ENCODE measurements at regions not wholly inside any gene's neighbourhood (a gene's known extent, or its start where the extent isn't known, plus 50 kb on each side); places are given as distances from the start of the nearest gene placed in this dataset.

DNA sequence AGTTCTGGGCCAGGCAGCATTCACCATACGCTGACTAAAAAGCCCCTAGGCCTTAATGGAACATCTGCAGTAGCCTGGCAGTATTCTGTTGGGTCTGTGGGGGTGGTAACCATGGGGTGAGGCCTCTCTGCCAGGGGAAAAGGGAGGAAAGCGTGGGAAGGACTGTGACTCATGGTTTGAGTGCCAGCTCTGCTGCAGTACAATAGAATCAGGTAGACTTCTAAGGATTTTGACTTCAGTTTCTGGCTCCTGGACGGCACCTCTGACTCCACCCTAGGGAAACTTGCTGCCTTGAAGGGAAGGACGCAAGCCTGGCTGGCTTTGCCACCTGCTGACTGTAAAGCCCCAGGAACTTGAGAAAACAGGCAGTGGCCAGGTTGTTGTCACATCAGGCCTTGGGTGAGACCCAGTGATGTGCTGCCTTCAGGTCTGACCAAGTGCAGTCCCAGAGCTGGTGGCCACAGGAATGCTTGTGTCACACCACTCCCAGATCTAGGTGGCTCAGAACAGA lies 148.6 kb downstream of the SUCNR1 start:
- H3K9me3 ChIP-seq (ENCODE audit: control insufficient read depth in 4 of 4, low read length in 3 of 4), result no peaks in the 10 kb centered on the region
- TF ChIP-seq, protein P1, sequence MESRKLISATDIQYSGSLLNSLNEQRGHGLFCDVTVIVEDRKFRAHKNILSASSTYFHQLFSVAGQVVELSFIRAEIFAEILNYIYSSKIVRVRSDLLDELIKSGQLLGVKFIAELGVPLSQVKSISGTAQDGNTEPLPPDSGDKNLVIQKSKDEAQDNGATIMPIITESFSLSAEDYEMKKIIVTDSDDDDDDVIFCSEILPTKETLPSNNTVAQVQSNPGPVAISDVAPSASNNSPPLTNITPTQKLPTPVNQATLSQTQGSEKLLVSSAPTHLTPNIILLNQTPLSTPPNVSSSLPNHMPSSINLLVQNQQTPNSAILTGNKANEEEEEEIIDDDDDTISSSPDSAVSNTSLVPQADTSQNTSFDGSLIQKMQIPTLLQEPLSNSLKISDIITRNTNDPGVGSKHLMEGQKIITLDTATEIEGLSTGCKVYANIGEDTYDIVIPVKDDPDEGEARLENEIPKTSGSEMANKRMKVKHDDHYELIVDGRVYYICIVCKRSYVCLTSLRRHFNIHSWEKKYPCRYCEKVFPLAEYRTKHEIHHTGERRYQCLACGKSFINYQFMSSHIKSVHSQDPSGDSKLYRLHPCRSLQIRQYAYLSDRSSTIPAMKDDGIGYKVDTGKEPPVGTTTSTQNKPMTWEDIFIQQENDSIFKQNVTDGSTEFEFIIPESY (IDR thresholded peaks at IDR 0.05), result no peak
- TF ChIP-seq FOXA1 (IDR thresholded peaks at IDR 0.05) (no peak), FOXA2 (IDR thresholded peaks at IDR 0.05) (no peak), TAF1 (conservative IDR thresholded peaks at IDR 0.05) (no peak), REST (IDR thresholded peaks at IDR 0.05) (no peak), HNF4G (IDR thresholded peaks at IDR 0.05) (no peak), SP1 (IDR thresholded peaks at IDR 0.05) (no peak), RXRA (IDR thresholded peaks at IDR 0.05) (no peak), NR2F2 (IDR thresholded peaks at IDR 0.05) (no peak), EGR1 (IDR thresholded peaks at IDR 0.05; ENCODE audit: low read depth in 2 of 2) (no peak), JUND (IDR thresholded peaks at IDR 0.05) (no peak), YY1 (IDR thresholded peaks at IDR 0.05) (no peak), HNF4A (conservative IDR thresholded peaks at IDR 0.05) (no peak), GABPA (IDR thresholded peaks at IDR 0.05 in 1 of 2, conservative IDR thresholded peaks at IDR 0.05 in 1 of 2) (no peak), RAD21 (IDR thresholded peaks at IDR 0.05) (no peak)
- TF ChIP-seq, protein P2, sequence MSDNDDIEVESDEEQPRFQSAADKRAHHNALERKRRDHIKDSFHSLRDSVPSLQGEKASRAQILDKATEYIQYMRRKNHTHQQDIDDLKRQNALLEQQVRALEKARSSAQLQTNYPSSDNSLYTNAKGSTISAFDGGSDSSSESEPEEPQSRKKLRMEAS (IDR thresholded peaks at IDR 0.05), result no peak
- TF ChIP-seq, protein P3, sequence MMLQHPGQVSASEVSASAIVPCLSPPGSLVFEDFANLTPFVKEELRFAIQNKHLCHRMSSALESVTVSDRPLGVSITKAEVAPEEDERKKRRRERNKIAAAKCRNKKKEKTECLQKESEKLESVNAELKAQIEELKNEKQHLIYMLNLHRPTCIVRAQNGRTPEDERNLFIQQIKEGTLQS (IDR thresholded peaks at IDR 0.05), result no peak
- TF ChIP-seq, protein P4, sequence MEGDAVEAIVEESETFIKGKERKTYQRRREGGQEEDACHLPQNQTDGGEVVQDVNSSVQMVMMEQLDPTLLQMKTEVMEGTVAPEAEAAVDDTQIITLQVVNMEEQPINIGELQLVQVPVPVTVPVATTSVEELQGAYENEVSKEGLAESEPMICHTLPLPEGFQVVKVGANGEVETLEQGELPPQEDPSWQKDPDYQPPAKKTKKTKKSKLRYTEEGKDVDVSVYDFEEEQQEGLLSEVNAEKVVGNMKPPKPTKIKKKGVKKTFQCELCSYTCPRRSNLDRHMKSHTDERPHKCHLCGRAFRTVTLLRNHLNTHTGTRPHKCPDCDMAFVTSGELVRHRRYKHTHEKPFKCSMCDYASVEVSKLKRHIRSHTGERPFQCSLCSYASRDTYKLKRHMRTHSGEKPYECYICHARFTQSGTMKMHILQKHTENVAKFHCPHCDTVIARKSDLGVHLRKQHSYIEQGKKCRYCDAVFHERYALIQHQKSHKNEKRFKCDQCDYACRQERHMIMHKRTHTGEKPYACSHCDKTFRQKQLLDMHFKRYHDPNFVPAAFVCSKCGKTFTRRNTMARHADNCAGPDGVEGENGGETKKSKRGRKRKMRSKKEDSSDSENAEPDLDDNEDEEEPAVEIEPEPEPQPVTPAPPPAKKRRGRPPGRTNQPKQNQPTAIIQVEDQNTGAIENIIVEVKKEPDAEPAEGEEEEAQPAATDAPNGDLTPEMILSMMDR (IDR thresholded peaks at IDR 0.05; ENCODE audit: low read depth, low read length, missing input control), result no peak
- no peaks in the 10 kb centered on the region for H3K36me3 ChIP-seq (ENCODE audit: control insufficient read depth in 4 of 4, insufficient read depth in 3 of 4, low read depth in 1 of 4, low read length in 3 of 4)
- H3K4me1 ChIP-seq (ENCODE audit: control insufficient read depth in 4 of 4, insufficient read depth in 4 of 4, low read length in 3 of 4), result no peaks in the 10 kb centered on the region
- no peak overlapping the region for H3K9ac ChIP-seq (ENCODE audit: low read depth in 1 of 2, low read length in 2 of 2)
- DNase-seq (ENCODE audit: low spot score), result no peak
- H3K27ac ChIP-seq (ENCODE audit: low read depth in 1 of 2, low read length in 2 of 2), result no peak overlapping the region
- H3K4me3 ChIP-seq (ENCODE audit: low read depth in 1 of 3, low read length in 3 of 3), result no peak overlapping the region
- H3K27me3 ChIP-seq (ENCODE audit: control insufficient read depth in 4 of 4, insufficient read depth in 4 of 4, low read length in 3 of 4), result no peaks in the 10 kb centered on the region
- 91% methylated on average over 4 of the region's 4 CpGs for WGBS
